ENCODE measurements at regions not wholly inside any gene's neighbourhood (a gene's known extent, or its start where the extent isn't known, plus 50 kb on each side); places are given as distances from the start of the nearest gene placed in this dataset.

DNA sequence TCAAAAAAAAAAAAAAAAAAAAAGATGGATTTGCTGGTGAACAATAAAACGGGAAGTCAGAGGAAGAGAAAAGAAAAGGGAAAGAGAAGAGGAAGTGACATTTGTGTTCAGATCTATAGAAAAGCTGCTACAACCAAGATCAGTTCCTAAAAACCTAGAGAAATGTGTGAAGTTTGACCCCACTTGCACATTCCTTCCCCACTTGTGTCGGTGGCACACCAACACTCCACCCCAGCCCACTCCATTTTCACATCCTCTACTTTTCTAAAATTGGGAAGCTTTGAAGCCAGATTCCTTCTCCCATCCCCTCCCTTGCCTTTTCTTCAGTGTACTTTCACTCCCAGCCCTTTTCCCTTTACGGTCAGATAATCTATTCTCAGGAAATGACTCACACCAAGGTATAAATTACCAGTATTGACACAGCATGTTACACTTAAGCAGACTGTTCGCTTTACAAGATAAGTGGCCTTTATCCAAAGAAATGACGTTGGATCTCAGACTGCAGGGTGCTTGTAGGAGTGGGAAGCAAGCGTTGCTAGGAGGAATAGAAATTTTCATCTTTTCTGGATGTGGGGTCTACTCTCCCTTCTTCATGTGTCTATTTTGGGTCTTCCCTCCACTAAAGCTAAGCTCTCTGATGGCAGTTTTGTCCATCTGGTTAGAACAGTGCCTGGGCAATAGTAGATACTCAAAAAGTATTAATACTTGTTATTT, 92.5 kb upstream of the ADGRF1 start (continued):
- TF ChIP-seq, protein P1, sequence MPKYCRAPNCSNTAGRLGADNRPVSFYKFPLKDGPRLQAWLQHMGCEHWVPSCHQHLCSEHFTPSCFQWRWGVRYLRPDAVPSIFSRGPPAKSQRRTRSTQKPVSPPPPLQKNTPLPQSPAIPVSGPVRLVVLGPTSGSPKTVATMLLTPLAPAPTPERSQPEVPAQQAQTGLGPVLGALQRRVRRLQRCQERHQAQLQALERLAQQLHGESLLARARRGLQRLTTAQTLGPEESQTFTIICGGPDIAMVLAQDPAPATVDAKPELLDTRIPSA (CRISPR knock-in tag; IDR thresholded peaks at IDR 0.05; ENCODE audit: borderline replicate concordance), result no peak
- TF ChIP-seq ZNF292 (CRISPR knock-in tag; IDR thresholded peaks at IDR 0.05; ENCODE audit: borderline replicate concordance, low read depth) (no peak), ZNF253 (CRISPR knock-in tag; IDR thresholded peaks at IDR 0.05; ENCODE audit: borderline replicate concordance) (no peak), ZNF556 (CRISPR knock-in tag; IDR thresholded peaks at IDR 0.05; ENCODE audit: borderline replicate concordance) (no peak), MZF1 (CRISPR knock-in tag; IDR thresholded peaks at IDR 0.05; ENCODE audit: borderline replicate concordance) (no peak), ZNF703 (CRISPR knock-in tag; IDR thresholded peaks at IDR 0.05; ENCODE audit: borderline replicate concordance) (no peak), ZFYVE20 (CRISPR knock-in tag; IDR thresholded peaks at IDR 0.05; ENCODE audit: borderline replicate concordance, low read depth) (no peak), SAP130 (CRISPR knock-in tag; IDR thresholded peaks at IDR 0.05; ENCODE audit: low read depth) (peak; percentile 84), SALL1 (CRISPR knock-in tag; IDR thresholded peaks at IDR 0.05) (no peak; the same call in 1 of the 2 replicates), ZNF607 (CRISPR knock-in tag; IDR thresholded peaks at IDR 0.05; ENCODE audit: borderline replicate concordance) (no peak), RBM22 (optimal IDR thresholded peaks at IDR 0.05; ENCODE audit: low read length) (no peak)
- TF ChIP-seq, protein P2, sequence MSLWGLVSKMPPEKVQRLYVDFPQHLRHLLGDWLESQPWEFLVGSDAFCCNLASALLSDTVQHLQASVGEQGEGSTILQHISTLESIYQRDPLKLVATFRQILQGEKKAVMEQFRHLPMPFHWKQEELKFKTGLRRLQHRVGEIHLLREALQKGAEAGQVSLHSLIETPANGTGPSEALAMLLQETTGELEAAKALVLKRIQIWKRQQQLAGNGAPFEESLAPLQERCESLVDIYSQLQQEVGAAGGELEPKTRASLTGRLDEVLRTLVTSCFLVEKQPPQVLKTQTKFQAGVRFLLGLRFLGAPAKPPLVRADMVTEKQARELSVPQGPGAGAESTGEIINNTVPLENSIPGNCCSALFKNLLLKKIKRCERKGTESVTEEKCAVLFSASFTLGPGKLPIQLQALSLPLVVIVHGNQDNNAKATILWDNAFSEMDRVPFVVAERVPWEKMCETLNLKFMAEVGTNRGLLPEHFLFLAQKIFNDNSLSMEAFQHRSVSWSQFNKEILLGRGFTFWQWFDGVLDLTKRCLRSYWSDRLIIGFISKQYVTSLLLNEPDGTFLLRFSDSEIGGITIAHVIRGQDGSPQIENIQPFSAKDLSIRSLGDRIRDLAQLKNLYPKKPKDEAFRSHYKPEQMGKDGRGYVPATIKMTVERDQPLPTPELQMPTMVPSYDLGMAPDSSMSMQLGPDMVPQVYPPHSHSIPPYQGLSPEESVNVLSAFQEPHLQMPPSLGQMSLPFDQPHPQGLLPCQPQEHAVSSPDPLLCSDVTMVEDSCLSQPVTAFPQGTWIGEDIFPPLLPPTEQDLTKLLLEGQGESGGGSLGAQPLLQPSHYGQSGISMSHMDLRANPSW (CRISPR knock-in tag; IDR thresholded peaks at IDR 0.05; ENCODE audit: borderline replicate concordance), result no peak
- TF ChIP-seq, protein P3, sequence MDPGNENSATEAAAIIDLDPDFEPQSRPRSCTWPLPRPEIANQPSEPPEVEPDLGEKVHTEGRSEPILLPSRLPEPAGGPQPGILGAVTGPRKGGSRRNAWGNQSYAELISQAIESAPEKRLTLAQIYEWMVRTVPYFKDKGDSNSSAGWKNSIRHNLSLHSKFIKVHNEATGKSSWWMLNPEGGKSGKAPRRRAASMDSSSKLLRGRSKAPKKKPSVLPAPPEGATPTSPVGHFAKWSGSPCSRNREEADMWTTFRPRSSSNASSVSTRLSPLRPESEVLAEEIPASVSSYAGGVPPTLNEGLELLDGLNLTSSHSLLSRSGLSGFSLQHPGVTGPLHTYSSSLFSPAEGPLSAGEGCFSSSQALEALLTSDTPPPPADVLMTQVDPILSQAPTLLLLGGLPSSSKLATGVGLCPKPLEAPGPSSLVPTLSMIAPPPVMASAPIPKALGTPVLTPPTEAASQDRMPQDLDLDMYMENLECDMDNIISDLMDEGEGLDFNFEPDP (CRISPR knock-in tag; conservative IDR thresholded peaks at IDR 0.05), result no peak
- TF ChIP-seq, protein P4, sequence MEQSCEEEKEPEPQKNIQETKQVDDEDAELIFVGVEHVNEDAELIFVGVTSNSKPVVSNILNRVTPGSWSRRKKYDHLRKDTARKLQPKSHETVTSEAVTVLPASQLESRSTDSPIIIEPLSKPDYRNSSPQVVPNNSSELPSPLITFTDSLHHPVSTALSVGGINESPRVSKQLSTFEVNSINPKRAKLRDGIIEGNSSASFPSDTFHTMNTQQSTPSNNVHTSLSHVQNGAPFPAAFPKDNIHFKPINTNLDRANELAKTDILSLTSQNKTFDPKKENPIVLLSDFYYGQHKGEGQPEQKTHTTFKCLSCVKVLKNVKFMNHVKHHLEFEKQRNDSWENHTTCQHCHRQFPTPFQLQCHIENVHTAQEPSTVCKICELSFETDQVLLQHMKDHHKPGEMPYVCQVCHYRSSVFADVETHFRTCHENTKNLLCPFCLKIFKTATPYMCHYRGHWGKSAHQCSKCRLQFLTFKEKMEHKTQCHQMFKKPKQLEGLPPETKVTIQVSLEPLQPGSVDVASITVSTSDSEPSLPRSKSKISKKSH (CRISPR knock-in tag; IDR thresholded peaks at IDR 0.05; ENCODE audit: borderline replicate concordance), result no peak
- TF ChIP-seq, protein P5, sequence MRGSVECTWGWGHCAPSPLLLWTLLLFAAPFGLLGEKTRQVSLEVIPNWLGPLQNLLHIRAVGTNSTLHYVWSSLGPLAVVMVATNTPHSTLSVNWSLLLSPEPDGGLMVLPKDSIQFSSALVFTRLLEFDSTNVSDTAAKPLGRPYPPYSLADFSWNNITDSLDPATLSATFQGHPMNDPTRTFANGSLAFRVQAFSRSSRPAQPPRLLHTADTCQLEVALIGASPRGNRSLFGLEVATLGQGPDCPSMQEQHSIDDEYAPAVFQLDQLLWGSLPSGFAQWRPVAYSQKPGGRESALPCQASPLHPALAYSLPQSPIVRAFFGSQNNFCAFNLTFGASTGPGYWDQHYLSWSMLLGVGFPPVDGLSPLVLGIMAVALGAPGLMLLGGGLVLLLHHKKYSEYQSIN (CRISPR knock-in tag; IDR thresholded peaks at IDR 0.05; ENCODE audit: borderline replicate concordance), result no peak
